LNCaP clone FGC (cell line): ENCODE measurements at regions not wholly inside any gene's neighbourhood (a gene's known extent, or its start where the extent isn't known, plus 50 kb on each side); places are given as distances from the start of the nearest gene placed in this dataset.

Experiments used
- DNase-seq: peaks from one replicate; pipeline ENCODE4 v3.0.0-alpha.2; 2011; ENCODE audit warnings: low read depth
- H3K4me3 ChIP-seq: 2 replicates; pipeline ENCODE4 v1.5.1; 2011; ENCODE audit warnings: mild to moderate bottlenecking, low read depth, low read length, control low read depth
- TF ChIP-seq, protein P1 (sequence below): IDR thresholded peaks from 2 replicates; pipeline ENCODE4 v1.5.1; 2012; ENCODE audit warnings: mild to moderate bottlenecking; ENCODE audit not compliant: control insufficient read depth, insufficient read depth; ENCODE audit errors: extremely low read depth

DNA sequence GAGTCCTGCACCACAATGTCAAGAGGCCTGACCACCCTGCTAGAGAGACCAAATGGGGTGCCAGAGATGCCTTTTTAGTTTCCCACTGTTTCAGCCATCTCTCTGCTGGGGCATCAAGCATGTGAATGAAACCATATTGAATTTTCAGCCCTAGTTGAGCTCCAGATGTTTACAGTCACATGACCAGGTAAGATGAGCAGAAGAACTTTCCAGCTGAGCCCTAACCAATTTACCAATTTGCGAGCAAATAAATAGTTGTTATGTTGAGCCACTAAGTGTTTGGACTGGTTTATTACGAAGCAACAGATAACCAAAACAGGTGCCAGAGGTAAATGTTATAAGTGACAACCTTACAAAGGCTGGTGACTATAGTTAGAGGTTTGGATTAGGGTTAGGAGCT is 209.1 kb upstream of the CCL2 start:
- no peak overlapping the region for H3K4me3 ChIP-seq
- TF ChIP-seq, protein P1, sequence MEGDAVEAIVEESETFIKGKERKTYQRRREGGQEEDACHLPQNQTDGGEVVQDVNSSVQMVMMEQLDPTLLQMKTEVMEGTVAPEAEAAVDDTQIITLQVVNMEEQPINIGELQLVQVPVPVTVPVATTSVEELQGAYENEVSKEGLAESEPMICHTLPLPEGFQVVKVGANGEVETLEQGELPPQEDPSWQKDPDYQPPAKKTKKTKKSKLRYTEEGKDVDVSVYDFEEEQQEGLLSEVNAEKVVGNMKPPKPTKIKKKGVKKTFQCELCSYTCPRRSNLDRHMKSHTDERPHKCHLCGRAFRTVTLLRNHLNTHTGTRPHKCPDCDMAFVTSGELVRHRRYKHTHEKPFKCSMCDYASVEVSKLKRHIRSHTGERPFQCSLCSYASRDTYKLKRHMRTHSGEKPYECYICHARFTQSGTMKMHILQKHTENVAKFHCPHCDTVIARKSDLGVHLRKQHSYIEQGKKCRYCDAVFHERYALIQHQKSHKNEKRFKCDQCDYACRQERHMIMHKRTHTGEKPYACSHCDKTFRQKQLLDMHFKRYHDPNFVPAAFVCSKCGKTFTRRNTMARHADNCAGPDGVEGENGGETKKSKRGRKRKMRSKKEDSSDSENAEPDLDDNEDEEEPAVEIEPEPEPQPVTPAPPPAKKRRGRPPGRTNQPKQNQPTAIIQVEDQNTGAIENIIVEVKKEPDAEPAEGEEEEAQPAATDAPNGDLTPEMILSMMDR = no peak
- DNase-seq = no peak

DNA sequence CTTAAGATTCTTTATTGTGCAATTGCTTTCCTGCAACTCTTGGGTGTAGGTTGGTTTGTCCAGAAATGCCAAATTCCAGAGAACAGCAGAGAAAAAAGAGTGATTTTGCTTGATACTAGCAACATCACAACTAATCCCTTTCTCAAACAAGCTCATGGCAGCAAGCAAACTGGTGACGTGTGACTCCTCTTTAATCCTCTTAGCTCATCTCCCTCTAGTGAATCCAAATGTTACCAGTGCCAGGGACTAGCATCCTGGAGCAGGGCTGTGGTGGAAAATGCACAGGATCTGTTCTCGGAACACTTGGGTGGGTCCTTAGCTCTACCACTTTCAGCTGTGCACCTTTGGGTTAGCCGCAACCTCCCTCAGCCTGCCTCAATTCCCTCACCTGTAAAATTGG is 204.0 kb upstream of the CCL2 start:
- H3K4me3 ChIP-seq = no peak overlapping the region
- TF ChIP-seq, protein P1 = no peak
- DNase-seq = no peak

DNA sequence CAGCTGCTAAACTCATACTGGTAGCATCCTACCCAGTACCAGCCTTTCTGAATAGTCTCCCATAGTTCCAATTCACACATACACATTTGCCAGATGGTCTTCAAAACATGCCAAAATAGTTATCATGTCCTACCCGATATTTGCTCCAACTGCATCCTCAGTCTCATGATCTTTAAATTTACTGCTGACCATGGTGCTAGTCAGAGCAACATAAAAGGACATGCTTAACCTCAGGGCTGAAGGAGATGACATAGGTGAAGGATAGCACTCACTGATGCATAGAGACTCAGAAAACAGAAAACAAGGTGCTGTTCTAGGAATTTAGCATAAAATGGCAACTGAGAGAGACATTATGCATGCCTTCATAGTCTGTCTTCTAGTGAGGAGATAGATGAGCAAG is 200.6 kb upstream of the CCL2 start:
- no peak for DNase-seq
- TF ChIP-seq, protein P1 = no peak
- no peak overlapping the region for H3K4me3 ChIP-seq

DNA sequence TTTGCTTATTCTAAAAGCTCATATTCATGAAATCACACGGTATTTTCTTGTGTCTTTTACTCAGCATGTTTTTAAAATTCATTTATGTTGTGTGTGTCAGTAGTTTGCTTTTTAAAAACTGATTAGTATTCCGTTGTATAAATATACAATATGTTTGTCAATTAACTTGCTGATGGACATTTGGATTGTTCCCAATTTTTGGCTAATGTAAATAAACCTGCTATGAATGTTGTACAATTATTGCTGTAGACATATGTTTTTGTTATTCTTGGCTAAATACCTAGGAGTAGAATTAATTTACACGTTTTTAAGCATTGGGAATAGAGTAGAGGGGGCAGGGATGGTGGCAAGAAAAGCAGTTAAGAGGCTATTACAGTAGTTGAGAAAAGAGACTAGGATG is 199.5 kb upstream of the CCL2 start:
- H3K4me3 ChIP-seq = no peak overlapping the region
- TF ChIP-seq, protein P1 = no peak
- no peak for DNase-seq

DNA sequence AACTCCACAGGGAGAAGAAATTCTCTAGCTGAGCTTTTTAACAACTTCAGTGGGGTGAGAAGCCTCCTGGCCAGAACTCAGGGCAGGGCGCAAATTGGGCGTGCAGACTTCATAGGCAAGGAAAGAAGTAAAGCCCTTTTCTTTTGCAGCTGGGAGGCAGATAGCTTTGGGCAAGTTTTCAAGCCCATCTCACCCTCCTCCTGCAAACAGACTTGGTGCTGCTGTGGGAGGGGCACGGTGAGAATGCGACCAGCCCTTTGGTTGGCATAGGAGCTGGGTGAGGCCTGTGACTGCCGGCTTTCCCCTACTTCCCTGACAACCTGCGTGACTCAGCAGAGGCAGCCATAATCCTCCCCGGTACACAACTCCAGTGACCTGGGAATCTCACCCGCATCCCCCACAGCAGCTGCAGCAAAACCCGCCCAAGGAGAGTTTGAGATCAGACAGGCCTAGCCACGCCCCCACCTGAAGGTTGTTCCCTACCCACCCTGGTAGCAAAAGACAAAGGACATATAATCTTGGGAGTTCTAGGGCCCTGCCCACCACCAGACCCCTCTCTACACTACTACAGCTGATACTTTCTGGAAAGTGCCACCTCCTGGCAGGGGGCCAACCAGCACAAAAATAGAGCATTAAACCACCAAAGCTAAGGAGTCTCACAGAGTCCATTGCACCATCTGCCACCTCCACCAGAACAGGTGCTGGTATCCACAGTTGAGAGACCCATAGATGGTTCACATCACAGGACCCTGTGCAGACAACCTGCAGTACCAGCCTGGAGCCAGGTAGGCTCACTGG is 195.5 kb upstream of the CCL2 start:
- no peak for DNase-seq
- no peak overlapping the region for H3K4me3 ChIP-seq
- TF ChIP-seq, protein P1 = no peak

DNA sequence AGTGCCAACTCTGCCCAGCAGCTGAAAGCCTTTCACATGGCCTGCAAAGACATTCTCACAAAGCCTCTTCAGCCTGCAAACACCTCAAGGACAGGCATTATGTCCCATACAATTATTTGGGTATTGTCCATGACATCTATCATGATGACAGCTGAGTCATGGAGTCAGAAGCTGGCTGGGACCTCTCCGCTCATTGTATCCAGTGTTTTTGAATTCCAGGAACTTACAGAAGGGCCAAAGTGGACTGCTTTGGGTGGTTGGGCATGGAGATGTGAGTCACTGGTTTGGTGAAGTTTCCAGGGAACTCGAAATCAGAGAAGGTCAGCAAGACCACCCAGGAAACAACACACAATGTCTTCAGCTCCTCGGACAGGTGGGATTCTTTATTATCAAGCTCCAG is 188.6 kb upstream of the CCL2 start:
- DNase-seq = no peak
- TF ChIP-seq, protein P1 = no peak
- no peak overlapping the region for H3K4me3 ChIP-seq

DNA sequence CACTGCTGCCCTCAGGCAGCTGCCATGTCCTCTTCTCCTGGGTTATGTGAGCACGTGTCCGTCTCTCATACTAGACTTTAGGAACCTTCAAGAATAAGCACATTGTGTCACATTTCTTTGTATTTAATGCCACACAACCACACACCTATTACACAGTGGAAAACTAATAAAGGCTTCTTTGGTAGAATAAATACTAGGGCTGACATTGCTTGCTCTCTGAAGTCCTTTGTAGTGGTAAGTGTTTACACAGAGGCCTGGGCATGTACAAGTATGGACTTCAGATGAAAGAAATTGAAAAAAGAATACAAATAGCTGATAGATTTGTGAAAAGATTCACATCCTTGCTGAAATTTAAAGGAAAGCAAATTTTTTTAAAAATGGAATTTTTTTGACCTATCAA is 188.1 kb upstream of the CCL2 start:
- TF ChIP-seq, protein P1 = no peak
- no peak overlapping the region for H3K4me3 ChIP-seq
- no peak for DNase-seq
